GM12878 (cell line): ENCODE measurements at regions not wholly inside any gene's neighbourhood (a gene's known extent, or its start where the extent isn't known, plus 50 kb on each side); places are given as distances from the start of the nearest gene placed in this dataset.

Experiments used
- ATAC-seq: fragments of 200-7000 bp; cut with Tn5 transposase; 3 replicates; pipeline ENCODE4 v1.9.1; 2020; ENCODE audit warnings: mild to moderate bottlenecking, moderate library complexity
- BruUV-seq: library from RNA; stranded (reverse); fragments of 400-500 nt; replicated peaks from 2 replicates; lab custom pipeline; 2021; lab: Mats Ljungman, UMichigan
- CTCF ChIA-PET: fragments of 300-600 bp; sonication (Branson Sonifier 250); formaldehyde crosslinking; extraction: SDS; loops from one replicate; lab custom pipeline; 2021; ENCODE audit warnings: inconsistent platforms; lab: Yijun Ruan, JAX
- POLR2A ChIA-PET: fragments of 350-600 bp; formaldehyde crosslinking; extraction: SDS; loops from one replicate; lab custom pipeline; 2021; ENCODE audit warnings: inconsistent platforms; lab: Charles Lee
- RAD21 ChIA-PET: fragments of 300-600 bp; sonication (Branson Sonifier 250); formaldehyde crosslinking; loops from one replicate; lab custom pipeline; 2023; ENCODE audit warnings: antibody characterized with exemption; ENCODE audit not compliant: unreplicated experiment; lab: Charles Lee
- SMC1A ChIA-PET: fragments of 300-600 bp; sonication (Branson Sonifier 250); formaldehyde crosslinking; loops from one replicate; lab custom pipeline; 2023; ENCODE audit not compliant: unreplicated experiment, uncharacterized antibody; lab: Charles Lee
- DNase-seq: peaks from one replicate; pipeline ENCODE4 v3.0.0-alpha.2; 2011; ENCODE audit warnings: low read depth, low spot score
- FAIRE-seq: peaks from 3 replicates; lab custom pipeline; 2011; peaks lifted over from hg19 to GRCh38; lab: Jason Lieb, UNC
- H2AFZ ChIP-seq: 2 replicates; pipeline ENCODE4 v1.6.0; 2011; ENCODE audit warnings: low read depth, low read length, control low read depth; ENCODE audit not compliant: control insufficient read depth
- H3K27ac ChIP-seq: 2 replicates; pipeline ENCODE4 v1.5.1; 2011; ENCODE audit warnings: control low read depth; ENCODE audit not compliant: control insufficient read depth, insufficient read depth
- H3K27me3 ChIP-seq, 2 experiments: replicated peaks in 1 of 2; 2 replicates each; pipeline versions ENCODE4 v1.6.0 to v1.6.1; 2011; ENCODE audit warnings: low read length in 1 of 2; ENCODE audit not compliant: control insufficient read depth in 2 of 2, insufficient read depth in 2 of 2
- H3K36me3 ChIP-seq, 2 experiments: 2 replicates each; pipeline ENCODE4 v1.5.1; 2011; ENCODE audit warnings: low read length in 1 of 2; ENCODE audit not compliant: control insufficient read depth in 2 of 2, insufficient read depth in 2 of 2
- H3K4me1 ChIP-seq: 2 replicates; pipeline ENCODE4 v1.6.1; 2011; ENCODE audit warnings: mild to moderate bottlenecking, low read length, moderate library complexity, mixed read lengths; ENCODE audit not compliant: control insufficient read depth, insufficient read depth
- H3K4me2 ChIP-seq: 2 replicates; pipeline ENCODE4 v1.6.0; 2011; ENCODE audit warnings: control low read depth; ENCODE audit not compliant: control insufficient read depth, insufficient read depth
- H3K4me3 ChIP-seq: fragments of 200-600 bp; sonication (generic); 2 replicates; pipeline ENCODE4 v1.5.1; 2016
- H3K79me2 ChIP-seq: 2 replicates; pipeline ENCODE4 v1.6.0; 2011; ENCODE audit warnings: low read length; ENCODE audit not compliant: control insufficient read depth, insufficient read depth
- H3K9ac ChIP-seq: 2 replicates; pipeline ENCODE4 v1.8.0; 2011; ENCODE audit warnings: low read length, control low read depth, mixed read lengths; ENCODE audit not compliant: control insufficient read depth, insufficient read depth
- H3K9me3 ChIP-seq: replicated peaks from 3 replicates; pipeline ENCODE4 v1.5.1; 2011; ENCODE audit warnings: mild to moderate bottlenecking, low read length; ENCODE audit not compliant: control insufficient read depth, insufficient read depth
- H4K20me1 ChIP-seq: 2 replicates; pipeline ENCODE4 v1.6.0; 2011; ENCODE audit not compliant: control insufficient read depth, insufficient read depth
- BRCA1 ChIP-seq: IDR thresholded peaks from 2 replicates; pipeline ENCODE4 v1.6.1; 2011; ENCODE audit warnings: low read depth, low read length, improper control_type of control experiment
- CBFB ChIP-seq: IDR thresholded peaks from 2 replicates; pipeline ENCODE4 v1.6.1; 2016; ENCODE audit warnings: antibody characterized with exemption, low read depth
- CEBPZ ChIP-seq: fragments of 150-350 bp; IDR thresholded peaks from 2 replicates; pipeline ENCODE4 v1.6.1; 2016; ENCODE audit warnings: low read depth, low read length
- FOXM1 ChIP-seq: IDR thresholded peaks from 2 replicates; pipeline ENCODE4 v1.6.1; 2012; ENCODE audit warnings: low read depth, mild to moderate bottlenecking, inconsistent platforms, low read length, moderate library complexity
- HCFC1 ChIP-seq: fragments of 150-350 bp; IDR thresholded peaks from 2 replicates; pipeline ENCODE4 v1.6.1; 2014; ENCODE audit warnings: low read length
- HSF1 ChIP-seq: fragments of 150-350 bp; IDR thresholded peaks from 2 replicates; pipeline ENCODE4 v1.6.1; 2014; ENCODE audit warnings: mild to moderate bottlenecking, low read depth, low read length
- IRF3 ChIP-seq: fragments of 450-650 bp; IDR thresholded peaks from 2 replicates; pipeline ENCODE4 v1.6.1; 2014; ENCODE audit warnings: mild to moderate bottlenecking
- JUND ChIP-seq: IDR thresholded peaks from 2 replicates; pipeline ENCODE4 v1.6.1; 2012; ENCODE audit warnings: low read depth, mild to moderate bottlenecking, low read length, improper control_type of control experiment, moderate library complexity
- MXI1 ChIP-seq: fragments of 150-350 bp; IDR thresholded peaks from 2 replicates; pipeline ENCODE4 v1.6.1; 2011; ENCODE audit warnings: low read depth, mild to moderate bottlenecking, inconsistent platforms, low read length, improper control_type of control experiment
- RCOR1 ChIP-seq: conservative IDR thresholded peaks from 2 replicates; pipeline ENCODE4 v1.6.1; 2012; ENCODE audit warnings: low read depth, low read length, improper control_type of control experiment
- RELB ChIP-seq: fragments of 450-650 bp; IDR thresholded peaks from 2 replicates; pipeline ENCODE4 v1.6.1; 2017; ENCODE audit warnings: low read depth, mild to moderate bottlenecking, moderate library complexity
- SIN3A ChIP-seq: IDR thresholded peaks from 2 replicates; pipeline ENCODE4 v1.6.1; 2012; ENCODE audit warnings: low read depth, low read length, improper control_type of control experiment
- SMAD1 ChIP-seq: fragments of 450-650 bp; IDR thresholded peaks from 2 replicates; pipeline ENCODE4 v1.6.1; 2018; ENCODE audit warnings: mild to moderate bottlenecking, low read depth; ENCODE audit not compliant: partially characterized antibody
- STAT3 ChIP-seq: IDR thresholded peaks from 2 replicates; pipeline ENCODE4 v1.6.1; 2011; ENCODE audit warnings: low read depth, low read length, improper control_type of control experiment
- USF1 ChIP-seq: IDR thresholded peaks from 2 replicates; pipeline ENCODE4 v1.6.1; 2011; ENCODE audit warnings: borderline replicate concordance, low read depth, mild to moderate bottlenecking, moderate library complexity, mixed read lengths, low read length; ENCODE audit not compliant: insufficient read depth; ENCODE audit errors: extremely low read length
- ZNF24 ChIP-seq: fragments of 450-650 bp; IDR thresholded peaks from 2 replicates; pipeline ENCODE4 v1.6.1; 2017; ENCODE audit warnings: antibody characterized with exemption, mild to moderate bottlenecking
- ZNF274 ChIP-seq: IDR thresholded peaks from one replicate; pipeline ENCODE4 v1.8.0; 2011; ENCODE audit not compliant: insufficient read length, insufficient read depth
- in situ Hi-C: fragments of 300-500 bp; cut with MboI; formaldehyde crosslinking; loops from 9 replicates; pipeline ENCODE4 v1.14.3; 2018; ENCODE audit warnings: mixed read lengths
- intact Hi-C: fragments of 100-400 bp; cut with micrococcal nuclease; formaldehyde crosslinking; loops from one replicate; pipeline ENCODE4 v1.14.2; 2022; ENCODE audit not compliant: unreplicated experiment

GRCh38 chr11:87523276-87523675 lies 485.5 kb downstream of the TMEM135 start:
- no peaks in the 10 kb centered on the region for H4K20me1 ChIP-seq
- intact Hi-C loops = no loop called here
- TF ChIP-seq FOXM1 (no peak), USF1 (no peak), ZNF274 (no peak), SMAD1 (no peak), RCOR1 (no peak), JUND (no peak), STAT3 (no peak), MXI1 (no peak), IRF3 (no peak), SIN3A (no peak), RELB (no peak), ZNF24 (no peak), CBFB (no peak), HSF1 (no peak), CEBPZ (no peak), BRCA1 (no peak), HCFC1 (no peak)
- no peak for ATAC-seq
- H3K36me3 ChIP-seq = no peaks in the 10 kb centered on the region
- H3K9ac ChIP-seq = no peak overlapping the region
- no peak for DNase-seq
- no peak overlapping the region for H3K27ac ChIP-seq
- BruUV-seq = no TSS peak
- ChIA-PET CTCF (no interaction called here), POLR2A (no interaction called here), SMC1A (no interaction called here), RAD21 (no interaction called here)
- H3K79me2 ChIP-seq = no peaks in the 10 kb centered on the region
- H2AFZ ChIP-seq = no peak overlapping the region
- no peaks in the 10 kb centered on the region for H3K4me1 ChIP-seq
- no peak overlapping the region for H3K4me2 ChIP-seq
- FAIRE-seq = no peak
- H3K27me3 ChIP-seq = no peaks in the 10 kb centered on the region
- no peak overlapping the region for H3K4me3 ChIP-seq
- in situ Hi-C loops = no loop called here
- no peaks in the 10 kb centered on the region for H3K9me3 ChIP-seq
